ENCODE measurements at regions not wholly inside any gene's neighbourhood (a gene's known extent, or its start where the extent isn't known, plus 50 kb on each side); places are given as distances from the start of the nearest gene placed in this dataset.

GRCh38 chr2:6372317-6372901, 493.3 kb downstream of the CMPK2 start:
- TF ChIP-seq RERE (CRISPR knock-in tag; IDR thresholded peaks at IDR 0.05; ENCODE audit: low read depth) (no peak), RXRB (CRISPR knock-in tag; IDR thresholded peaks at IDR 0.05; ENCODE audit: borderline replicate concordance) (no peak), NCOA5 (CRISPR knock-in tag; IDR thresholded peaks at IDR 0.05) (no peak), CTCF (CRISPR knock-in tag; IDR thresholded peaks at IDR 0.05) (no peak), SMAD1 (CRISPR knock-in tag; IDR thresholded peaks at IDR 0.05; ENCODE audit: borderline replicate concordance, low read depth) (no peak), SMAD9 (CRISPR knock-in tag; IDR thresholded peaks at IDR 0.05) (no peak), PREB (CRISPR knock-in tag; IDR thresholded peaks at IDR 0.05) (no peak), ZNF350 (CRISPR knock-in tag; IDR thresholded peaks at IDR 0.05; ENCODE audit: borderline replicate concordance, low read depth) (no peak)
- TF ChIP-seq, protein P1, sequence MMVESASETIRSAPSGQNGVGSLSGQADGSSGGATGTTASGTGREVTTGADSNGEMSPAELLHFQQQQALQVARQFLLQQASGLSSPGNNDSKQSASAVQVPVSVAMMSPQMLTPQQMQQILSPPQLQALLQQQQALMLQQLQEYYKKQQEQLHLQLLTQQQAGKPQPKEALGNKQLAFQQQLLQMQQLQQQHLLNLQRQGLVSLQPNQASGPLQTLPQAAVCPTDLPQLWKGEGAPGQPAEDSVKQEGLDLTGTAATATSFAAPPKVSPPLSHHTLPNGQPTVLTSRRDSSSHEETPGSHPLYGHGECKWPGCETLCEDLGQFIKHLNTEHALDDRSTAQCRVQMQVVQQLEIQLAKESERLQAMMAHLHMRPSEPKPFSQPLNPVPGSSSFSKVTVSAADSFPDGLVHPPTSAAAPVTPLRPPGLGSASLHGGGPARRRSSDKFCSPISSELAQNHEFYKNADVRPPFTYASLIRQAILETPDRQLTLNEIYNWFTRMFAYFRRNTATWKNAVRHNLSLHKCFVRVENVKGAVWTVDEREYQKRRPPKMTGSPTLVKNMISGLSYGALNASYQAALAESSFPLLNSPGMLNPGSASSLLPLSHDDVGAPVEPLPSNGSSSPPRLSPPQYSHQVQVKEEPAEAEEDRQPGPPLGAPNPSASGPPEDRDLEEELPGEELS (CRISPR knock-in tag; IDR thresholded peaks at IDR 0.05) = no peak
- TF ChIP-seq, protein P2, sequence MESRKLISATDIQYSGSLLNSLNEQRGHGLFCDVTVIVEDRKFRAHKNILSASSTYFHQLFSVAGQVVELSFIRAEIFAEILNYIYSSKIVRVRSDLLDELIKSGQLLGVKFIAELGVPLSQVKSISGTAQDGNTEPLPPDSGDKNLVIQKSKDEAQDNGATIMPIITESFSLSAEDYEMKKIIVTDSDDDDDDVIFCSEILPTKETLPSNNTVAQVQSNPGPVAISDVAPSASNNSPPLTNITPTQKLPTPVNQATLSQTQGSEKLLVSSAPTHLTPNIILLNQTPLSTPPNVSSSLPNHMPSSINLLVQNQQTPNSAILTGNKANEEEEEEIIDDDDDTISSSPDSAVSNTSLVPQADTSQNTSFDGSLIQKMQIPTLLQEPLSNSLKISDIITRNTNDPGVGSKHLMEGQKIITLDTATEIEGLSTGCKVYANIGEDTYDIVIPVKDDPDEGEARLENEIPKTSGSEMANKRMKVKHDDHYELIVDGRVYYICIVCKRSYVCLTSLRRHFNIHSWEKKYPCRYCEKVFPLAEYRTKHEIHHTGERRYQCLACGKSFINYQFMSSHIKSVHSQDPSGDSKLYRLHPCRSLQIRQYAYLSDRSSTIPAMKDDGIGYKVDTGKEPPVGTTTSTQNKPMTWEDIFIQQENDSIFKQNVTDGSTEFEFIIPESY (CRISPR knock-in tag; IDR thresholded peaks at IDR 0.05) = no peak
- TF ChIP-seq, protein P3, sequence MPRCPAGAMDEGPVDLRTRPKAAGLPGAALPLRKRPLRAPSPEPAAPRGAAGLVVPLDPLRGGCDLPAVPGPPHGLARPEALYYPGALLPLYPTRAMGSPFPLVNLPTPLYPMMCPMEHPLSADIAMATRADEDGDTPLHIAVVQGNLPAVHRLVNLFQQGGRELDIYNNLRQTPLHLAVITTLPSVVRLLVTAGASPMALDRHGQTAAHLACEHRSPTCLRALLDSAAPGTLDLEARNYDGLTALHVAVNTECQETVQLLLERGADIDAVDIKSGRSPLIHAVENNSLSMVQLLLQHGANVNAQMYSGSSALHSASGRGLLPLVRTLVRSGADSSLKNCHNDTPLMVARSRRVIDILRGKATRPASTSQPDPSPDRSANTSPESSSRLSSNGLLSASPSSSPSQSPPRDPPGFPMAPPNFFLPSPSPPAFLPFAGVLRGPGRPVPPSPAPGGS (CRISPR knock-in tag; IDR thresholded peaks at IDR 0.05) = no peak

All from HepG2 (cell line).